ENCODE measurements at regions not wholly inside any gene's neighbourhood (a gene's known extent, or its start where the extent isn't known, plus 50 kb on each side); places are given as distances from the start of the nearest gene placed in this dataset.

- H3K36me3 ChIP-seq (ENCODE audit: low read depth): no peaks in the 10 kb centered on the region
- H3K4me2 ChIP-seq (ENCODE audit: unreplicated experiment): no peak overlapping the region
- H3K79me2 ChIP-seq (ENCODE audit: insufficient read depth): no peaks in the 10 kb centered on the region
- H2AFZ ChIP-seq: no peak overlapping the region
- H3K9me3 ChIP-seq (ENCODE audit: low read depth): no peaks in the 10 kb centered on the region
- H3K9me2 ChIP-seq (ENCODE audit: insufficient read depth): no peaks in the 10 kb centered on the region
- no peak overlapping the region for H3K9ac ChIP-seq
- no peaks in the 10 kb centered on the region for H3K27me3 ChIP-seq (replicated peaks; ENCODE audit: insufficient read depth)
- H3F3A ChIP-seq (ENCODE audit: insufficient read depth): no peaks in the 10 kb centered on the region
- TF ChIP-seq EZH2phosphoT487 (IDR thresholded peaks at IDR 0.05; ENCODE audit: insufficient read depth, low read depth) (no peak), EZH2 (IDR thresholded peaks at IDR 0.05; ENCODE audit: insufficient read depth, poor library complexity, severe bottlenecking) (no peak)
- no peak for DNase-seq
- no peak overlapping the region for H3K4me3 ChIP-seq
- WGBS, 2 experiments (ENCODE audit: low coverage in 1 of 2, low lambda C conversion rate in 2 of 2, missing lambda C conversion rate in 2 of 2): 59 to 67% methylated on average over 4 of the region's 4 CpGs
- no peak overlapping the region for H3K27ac ChIP-seq
- no peaks in the 10 kb centered on the region for H3K4me1 ChIP-seq (ENCODE audit: insufficient read depth)
- in situ Hi-C loops (cut with MboI): no loop called here
- no peaks in the 10 kb centered on the region for H4K20me1 ChIP-seq (ENCODE audit: insufficient read depth)
These were observed 96.4 kb upstream of the MYCBP2 start for GRCh38 chr13:77423296-77423695.

- 81 to 90% methylated on average over 2 of the region's 2 CpGs for WGBS, 2 experiments (ENCODE audit: low coverage in 1 of 2, low lambda C conversion rate in 2 of 2, missing lambda C conversion rate in 2 of 2)
- no peaks in the 10 kb centered on the region for H3K9me2 ChIP-seq (ENCODE audit: insufficient read depth)
- no peaks in the 10 kb centered on the region for H3K9me3 ChIP-seq (ENCODE audit: low read depth)
- TF ChIP-seq EZH2phosphoT487 (IDR thresholded peaks at IDR 0.05; ENCODE audit: insufficient read depth, low read depth) (no peak), EZH2 (IDR thresholded peaks at IDR 0.05; ENCODE audit: insufficient read depth, poor library complexity, severe bottlenecking) (no peak)
- H3K4me1 ChIP-seq (ENCODE audit: insufficient read depth): no peaks in the 10 kb centered on the region
- no peak overlapping the region for H3K4me2 ChIP-seq (ENCODE audit: unreplicated experiment)
- no peaks in the 10 kb centered on the region for H3K36me3 ChIP-seq (ENCODE audit: low read depth)
- H3F3A ChIP-seq (ENCODE audit: insufficient read depth): no peaks in the 10 kb centered on the region
- in situ Hi-C loops (cut with MboI): no loop called here
- no peaks in the 10 kb centered on the region for H3K27me3 ChIP-seq (replicated peaks; ENCODE audit: insufficient read depth)
- no peak overlapping the region for H3K4me3 ChIP-seq
- DNase-seq: no peak
- H2AFZ ChIP-seq: no peak overlapping the region
- H3K79me2 ChIP-seq (ENCODE audit: insufficient read depth): no peaks in the 10 kb centered on the region
- no peaks in the 10 kb centered on the region for H4K20me1 ChIP-seq (ENCODE audit: insufficient read depth)
- no peak overlapping the region for H3K9ac ChIP-seq
- no peak overlapping the region for H3K27ac ChIP-seq
These were observed 95.8 kb upstream of the MYCBP2 start for GRCh38 chr13:77422724-77423123.

GRCh38 chr13:77417897-77418296 is 91.0 kb upstream of the MYCBP2 start:
- in situ Hi-C loops (cut with MboI): no loop called here
- TF ChIP-seq EZH2 (IDR thresholded peaks at IDR 0.05; ENCODE audit: insufficient read depth, poor library complexity, severe bottlenecking) (no peak), EZH2phosphoT487 (IDR thresholded peaks at IDR 0.05; ENCODE audit: insufficient read depth, low read depth) (no peak)
- WGBS, 2 experiments (ENCODE audit: low coverage in 1 of 2, low lambda C conversion rate in 2 of 2, missing lambda C conversion rate in 2 of 2): 26 to 27% methylated on average over 4 of the region's 4 CpGs

DNA sequence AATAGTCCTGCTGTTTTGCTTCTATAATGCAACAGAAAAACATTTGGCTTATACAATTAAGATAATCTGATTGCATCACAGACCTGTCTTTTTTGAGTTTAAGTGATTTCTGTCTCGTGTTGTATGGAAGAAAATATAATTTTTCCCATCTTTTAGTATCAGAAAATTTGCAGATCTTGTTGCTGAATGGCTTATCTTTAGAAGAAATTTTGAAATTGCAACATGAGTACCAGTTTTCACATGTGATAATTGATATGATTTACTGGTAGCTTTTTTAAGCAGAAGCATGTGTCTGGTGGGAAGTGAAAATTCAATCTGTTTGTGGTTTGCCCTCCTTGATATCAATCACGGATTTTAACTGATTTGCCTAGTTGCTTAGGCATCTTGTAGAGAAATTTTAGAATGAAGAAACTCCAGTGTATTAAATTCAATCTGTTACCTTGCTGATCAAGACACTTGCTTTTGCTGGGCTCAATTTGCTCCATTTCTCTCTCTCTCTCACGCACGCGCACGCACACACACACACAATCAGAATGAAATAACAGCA is 89.8 kb upstream of the MYCBP2 start:
- in situ Hi-C loops (cut with MboI): no loop called here
- Histone ChIP-seq H3K4me3 (no peak overlapping the region), H3K27me3 (replicated peaks; ENCODE audit: insufficient read depth) (no peaks in the 10 kb centered on the region), H3K27ac (no peak overlapping the region), H3K9ac (no peak overlapping the region), H2AFZ (no peak overlapping the region), H3F3A (ENCODE audit: insufficient read depth) (no peaks in the 10 kb centered on the region), H3K4me2 (ENCODE audit: unreplicated experiment) (no peak overlapping the region), H3K9me3 (ENCODE audit: low read depth) (no peaks in the 10 kb centered on the region), H3K9me2 (ENCODE audit: insufficient read depth) (no peaks in the 10 kb centered on the region), H3K36me3 (ENCODE audit: low read depth) (no peaks in the 10 kb centered on the region), H3K79me2 (ENCODE audit: insufficient read depth) (no peaks in the 10 kb centered on the region), H3K4me1 (ENCODE audit: insufficient read depth) (no peaks in the 10 kb centered on the region), H4K20me1 (ENCODE audit: insufficient read depth) (no peaks in the 10 kb centered on the region)
- WGBS, 2 experiments (ENCODE audit: low coverage in 1 of 2, low lambda C conversion rate in 2 of 2, missing lambda C conversion rate in 2 of 2): 57 to 61% methylated on average over 6 of the region's 6 CpGs
- no peak for DNase-seq
- no peak for TF ChIP-seq EZH2phosphoT487 (IDR thresholded peaks at IDR 0.05; ENCODE audit: insufficient read depth, low read depth)
- TF ChIP-seq EZH2 (IDR thresholded peaks at IDR 0.05; ENCODE audit: insufficient read depth, poor library complexity, severe bottlenecking): no peak

More at GRCh38 chr13:77417897-77418296, 91.0 kb upstream of the MYCBP2 start:
- Histone ChIP-seq H3K9me3 (ENCODE audit: low read depth) (no peaks in the 10 kb centered on the region), H2AFZ (no peak overlapping the region), H3K4me2 (ENCODE audit: unreplicated experiment) (no peak overlapping the region), H3K4me1 (ENCODE audit: insufficient read depth) (no peaks in the 10 kb centered on the region), H4K20me1 (ENCODE audit: insufficient read depth) (no peaks in the 10 kb centered on the region), H3F3A (ENCODE audit: insufficient read depth) (no peaks in the 10 kb centered on the region), H3K36me3 (ENCODE audit: low read depth) (no peaks in the 10 kb centered on the region), H3K27me3 (replicated peaks; ENCODE audit: insufficient read depth) (no peaks in the 10 kb centered on the region), H3K9ac (no peak overlapping the region), H3K79me2 (ENCODE audit: insufficient read depth) (no peaks in the 10 kb centered on the region), H3K9me2 (ENCODE audit: insufficient read depth) (no peaks in the 10 kb centered on the region), H3K27ac (no peak overlapping the region), H3K4me3 (no peak overlapping the region)
- no peak for DNase-seq

Data from GM23248 (cell line).